Activated CD8-positive, alpha-beta T cell treated with anti-CD3 and anti-CD28 coated beads for 36 hours (primary cell): ENCODE measurements at regions not wholly inside any gene's neighbourhood (a gene's known extent, or its start where the extent isn't known, plus 50 kb on each side); places are given as distances from the start of the nearest gene placed in this dataset.

Experiments used
- ATAC-seq: fragments of 200-7000 bp; cut with Tn5 transposase; one replicate; pipeline ENCODE4 v1.10.0; 2021; ENCODE audit warnings: mild to moderate bottlenecking, moderate library complexity
- CTCF ChIA-PET: fragments of 350-600 bp; sonication (Branson Sonifier 250); formaldehyde crosslinking; loops from one replicate; lab custom pipeline; 2021; ENCODE audit warnings: antibody characterized with exemption; lab: Charles Lee
- POLR2A ChIA-PET: fragments of 350-600 bp; sonication (Branson Sonifier 250); formaldehyde crosslinking; loops from one replicate; lab custom pipeline; 2021; ENCODE audit warnings: antibody characterized with exemption; lab: Charles Lee
- DNase-seq: peaks from one replicate; pipeline ENCODE4 v3.0.0-alpha.2; 2020
- H3K27ac Mint-ChIP-seq: one replicate; pipeline ENCODE4 v1.8.0; 2021; ENCODE audit warnings: mild to moderate bottlenecking, mixed read lengths
- H3K27me3 Mint-ChIP-seq: one replicate; pipeline ENCODE4 v1.8.0; 2021; ENCODE audit warnings: mixed read lengths
- H3K36me3 Mint-ChIP-seq: one replicate; pipeline ENCODE4 v1.8.0; 2021; ENCODE audit warnings: low read depth, mixed read lengths
- H3K4me1 Mint-ChIP-seq: one replicate; pipeline ENCODE4 v1.8.0; 2021; ENCODE audit warnings: low read depth, mixed read lengths
- H3K4me3 Mint-ChIP-seq: one replicate; pipeline ENCODE4 v1.8.0; 2021; ENCODE audit warnings: mild to moderate bottlenecking, moderate library complexity, mixed read lengths
- H3K9me3 Mint-ChIP-seq: one replicate; pipeline ENCODE4 v1.8.0; 2021; ENCODE audit warnings: mixed read lengths
- CTCF ChIP-seq: fragments of 200-600 bp; IDR thresholded peaks from one replicate; pipeline ENCODE4 v1.8.0; 2022; ENCODE audit warnings: antibody characterized with exemption, mild to moderate bottlenecking
- intact Hi-C: fragments of 100-400 bp; cut with micrococcal nuclease; formaldehyde crosslinking; loops from one replicate; pipeline ENCODE4 v1.10.0; 2022

GRCh38 chr4:8740666-8741395 is 130.8 kb downstream of the HMX1 start:
- intact Hi-C loops: no loop called here
- Mint-ChIP-seq H3K27me3 (peaks cover 1% of the 10 kb centered on the region), H3K9me3 (no peaks in the 10 kb centered on the region), H3K27ac (no peak overlapping the region), H3K4me1 (no peaks in the 10 kb centered on the region), H3K36me3 (no peaks in the 10 kb centered on the region), H3K4me3 (no peak overlapping the region)
- DNase-seq (no peak), ATAC-seq (no peak)
- ChIA-PET CTCF (no interaction called here), POLR2A (no interaction called here)
- no peak for TF ChIP-seq CTCF

DNA sequence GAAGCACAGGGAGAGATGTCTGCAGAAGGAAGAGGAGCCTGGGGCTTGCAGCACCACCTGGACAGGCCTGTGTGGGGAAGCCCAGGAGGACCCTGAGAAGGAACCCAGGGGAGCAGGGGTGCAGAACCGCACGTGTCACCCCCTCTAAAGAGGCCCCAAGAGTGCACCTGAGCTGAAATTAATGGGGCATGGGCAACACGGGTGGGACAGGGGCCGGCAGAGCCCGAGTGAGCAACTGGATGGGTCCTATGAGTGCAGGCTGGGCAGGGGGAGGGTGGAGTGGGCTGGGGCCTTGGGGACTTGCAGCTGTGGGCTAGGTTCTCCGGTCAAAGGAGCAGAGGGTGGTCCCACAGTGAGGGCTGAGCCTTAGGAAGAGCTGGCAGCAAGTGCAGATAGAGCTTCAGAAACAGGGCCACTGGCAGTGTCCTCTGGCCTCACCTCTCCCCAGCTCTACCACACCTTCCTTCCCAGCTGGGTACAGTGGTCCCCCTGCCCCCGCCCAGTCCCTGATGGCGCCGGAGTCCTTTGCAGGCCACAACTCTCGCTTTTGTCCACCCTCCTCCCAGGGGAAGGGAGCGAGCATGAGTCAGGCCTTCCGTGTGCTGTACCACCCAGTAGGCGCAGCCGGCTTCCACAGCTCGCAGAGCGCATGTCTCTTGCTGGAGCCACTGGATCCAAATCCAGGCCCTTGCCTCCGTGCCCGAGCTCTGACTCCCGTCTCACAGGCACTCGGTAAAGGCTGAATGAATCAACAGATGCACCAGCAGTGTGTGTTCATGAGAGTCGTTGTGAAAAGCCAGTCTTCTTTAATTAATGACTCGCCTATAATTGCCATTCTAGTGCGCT is 131.6 kb downstream of the HMX1 start:
- DNase-seq (no peak), ATAC-seq (no peak)
- Mint-ChIP-seq H3K4me3 (no peak overlapping the region), H3K27ac (no peak overlapping the region), H3K4me1 (no peaks in the 10 kb centered on the region), H3K9me3 (no peaks in the 10 kb centered on the region), H3K36me3 (no peaks in the 10 kb centered on the region), H3K27me3 (peaks cover 1% of the 10 kb centered on the region)
- no peak for TF ChIP-seq CTCF
- ChIA-PET CTCF (no interaction called here), POLR2A (no interaction called here)
- intact Hi-C loops: no loop called here

DNA sequence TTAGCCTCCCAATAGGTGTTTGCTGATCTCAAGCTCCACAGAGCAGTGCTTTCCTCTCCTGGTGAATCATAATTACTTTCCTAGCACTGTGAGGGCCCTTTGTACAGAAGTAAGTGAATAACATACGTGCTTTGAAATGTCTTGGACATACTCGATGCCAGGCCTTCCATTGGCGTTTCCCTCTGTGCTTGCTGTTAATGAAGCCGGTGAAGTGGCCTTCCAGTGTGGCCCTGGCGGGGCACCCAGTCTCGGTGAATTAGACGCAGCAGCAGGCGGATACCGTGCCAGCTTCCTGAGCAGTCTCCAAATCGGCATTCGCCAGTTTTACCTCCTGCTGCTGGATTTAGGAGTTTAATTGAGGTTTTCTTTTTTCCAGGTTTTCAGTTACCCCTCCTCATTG is 132.3 kb downstream of the HMX1 start:
- intact Hi-C loops: no loop called here
- ChIA-PET CTCF (no interaction called here), POLR2A (no interaction called here)
- ATAC-seq (no peak), DNase-seq (no peak)
- Mint-ChIP-seq H3K4me1 (no peaks in the 10 kb centered on the region), H3K4me3 (no peak overlapping the region), H3K27me3 (peaks cover 1% of the 10 kb centered on the region), H3K36me3 (no peaks in the 10 kb centered on the region), H3K27ac (no peak overlapping the region), H3K9me3 (no peaks in the 10 kb centered on the region)
- no peak for TF ChIP-seq CTCF

DNA sequence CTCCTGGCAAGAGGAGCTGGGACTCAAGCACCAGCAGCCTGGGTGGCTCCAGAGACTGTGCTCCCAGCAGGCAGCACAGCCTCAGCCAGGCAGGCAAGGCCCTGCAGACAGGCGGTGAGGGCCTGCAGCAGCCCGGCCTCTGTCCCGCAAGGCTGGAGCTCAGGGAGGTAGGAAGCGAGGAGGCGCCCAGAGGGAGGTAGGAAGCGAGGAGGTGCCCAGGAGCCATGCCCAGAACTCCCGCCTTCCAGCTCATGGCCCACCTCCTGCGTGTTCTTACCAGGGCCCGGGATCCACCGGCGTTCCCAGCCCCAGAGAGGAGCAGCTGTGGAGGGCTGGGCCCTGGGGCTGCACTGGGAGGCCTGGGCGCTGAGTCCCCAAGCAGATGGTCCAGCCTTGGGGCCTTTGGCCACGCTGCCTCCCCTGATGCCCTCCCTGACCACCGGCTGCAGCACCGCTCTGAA is 133.1 kb downstream of the HMX1 start:
- H3K27me3 Mint-ChIP-seq: peaks cover 1% of the 10 kb centered on the region
- DNase-seq (no peak), ATAC-seq (no peak)
- TF ChIP-seq CTCF: no peak
- no peak overlapping the region for H3K4me3 Mint-ChIP-seq
- no peaks in the 10 kb centered on the region for H3K36me3 Mint-ChIP-seq
- intact Hi-C loops: no loop called here
- no peaks in the 10 kb centered on the region for H3K4me1 Mint-ChIP-seq
- H3K9me3 Mint-ChIP-seq: no peaks in the 10 kb centered on the region
- no peak overlapping the region for H3K27ac Mint-ChIP-seq
- ChIA-PET CTCF (no interaction called here), POLR2A (no interaction called here)
